Suprapubic skin (tissue), 4 donors: ENCODE measurements at regions not wholly inside any gene's neighbourhood (a gene's known extent, or its start where the extent isn't known, plus 50 kb on each side); places are given as distances from the start of the nearest gene placed in this dataset.

Experiments
- CTCF ChIP-seq, 2 donors: fragments of 200-600 bp in 1 of 2; fragments of 450-650 bp in 1 of 2; sonication (generic) in 1 of 2; IDR thresholded peaks; one replicate each; pipeline ENCODE4 v1.5.1; 2016 to 2019; ENCODE audit warnings: antibody characterized with exemption in 2 of 2, mild to moderate bottlenecking in 1 of 2, moderate library complexity in 1 of 2
- POLR2A ChIP-seq, 2 donors: fragments of 450-650 bp; IDR thresholded peaks; one replicate each; pipeline ENCODE4 v1.6.1; 2017; ENCODE audit warnings: antibody characterized with exemption in 2 of 2, mild to moderate bottlenecking in 2 of 2, moderate library complexity in 2 of 2
- POLR2AphosphoS5 ChIP-seq, 3 donors: sonication (generic); formaldehyde crosslinking; IDR thresholded peaks; one replicate each; pipeline ENCODE4 v1.6.1; 2017; ENCODE audit warnings: antibody characterized with exemption in 3 of 3

GRCh38 chr21:32209580-32209979, 69.3 kb downstream of the MIS18A start:
- TF ChIP-seq CTCF (IDR thresholded peaks at IDR 0.05) (no peak), POLR2AphosphoS5 (IDR thresholded peaks at IDR 0.05) (no peak), POLR2A (IDR thresholded peaks at IDR 0.05) (no peak)
